ENCODE measurements at regions not wholly inside any gene's neighbourhood (a gene's known extent, or its start where the extent isn't known, plus 50 kb on each side); places are given as distances from the start of the nearest gene placed in this dataset.
"Not testable (repeated sequence)": the region's sequence is repeated elsewhere in the genome, so short reads cannot be mapped to it uniquely, and the experiment has no call there.

DNA sequence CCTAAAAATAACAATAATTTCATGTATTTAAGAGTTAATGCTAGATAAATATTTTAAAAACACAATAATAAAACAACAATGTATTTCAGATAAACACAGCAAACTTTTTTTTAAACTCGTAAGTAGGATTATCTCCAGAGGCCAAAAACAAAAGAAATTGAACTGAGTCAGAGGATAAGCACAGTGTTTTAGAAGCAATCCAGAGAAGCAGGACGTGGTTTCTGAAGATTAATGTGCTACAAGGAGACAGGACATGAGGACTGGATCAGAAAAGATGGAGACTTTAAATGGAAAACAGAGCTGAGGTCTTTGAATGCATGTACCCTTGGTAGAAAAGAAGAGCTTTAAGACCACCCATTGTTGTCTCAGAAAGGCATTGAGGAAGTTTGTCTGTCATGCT, 491.2 kb upstream of the TLE4 start:
- DNase-seq (ENCODE audit: low read depth), result peak; percentile 30

DNA sequence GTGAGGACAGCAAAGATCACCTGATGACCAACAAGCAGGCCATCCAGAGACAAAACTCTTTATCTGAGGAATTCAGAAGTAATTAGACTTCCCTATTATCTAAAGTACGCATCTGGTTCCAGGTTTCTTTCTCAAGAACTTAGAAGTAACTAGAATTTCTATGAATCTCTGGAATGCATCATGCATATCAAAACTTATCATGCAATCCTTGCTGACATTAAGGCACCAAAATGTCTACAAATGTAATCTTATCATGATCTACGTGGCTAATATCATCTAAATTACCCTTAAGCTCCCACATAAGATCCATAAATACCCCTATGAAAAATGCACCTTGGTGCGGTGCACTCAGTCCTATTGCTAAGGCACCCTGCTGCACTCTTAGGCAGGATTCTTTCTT, 488.1 kb upstream of the TLE4 start:
- no peak for DNase-seq (ENCODE audit: low read depth)

DNA sequence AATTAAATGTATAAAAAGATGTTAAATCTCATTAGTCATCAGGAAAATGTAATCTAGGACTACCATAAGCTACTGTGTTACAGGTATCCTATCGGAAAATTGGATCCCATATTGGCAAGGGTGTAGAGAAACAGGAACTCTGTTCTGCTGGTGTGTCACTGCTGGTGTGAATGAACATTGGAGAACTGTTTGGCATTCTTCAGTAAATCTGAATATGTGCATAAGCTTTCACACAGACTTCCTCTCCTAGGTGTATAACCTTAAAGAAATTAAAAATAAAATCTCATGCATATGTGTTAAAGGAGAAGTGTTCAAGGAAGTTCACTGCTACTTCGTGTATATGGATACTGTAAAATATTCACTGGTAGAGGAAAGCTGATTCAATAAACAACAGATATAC, 484.6 kb upstream of the TLE4 start:
- no peak for DNase-seq (ENCODE audit: low read depth)

DNA sequence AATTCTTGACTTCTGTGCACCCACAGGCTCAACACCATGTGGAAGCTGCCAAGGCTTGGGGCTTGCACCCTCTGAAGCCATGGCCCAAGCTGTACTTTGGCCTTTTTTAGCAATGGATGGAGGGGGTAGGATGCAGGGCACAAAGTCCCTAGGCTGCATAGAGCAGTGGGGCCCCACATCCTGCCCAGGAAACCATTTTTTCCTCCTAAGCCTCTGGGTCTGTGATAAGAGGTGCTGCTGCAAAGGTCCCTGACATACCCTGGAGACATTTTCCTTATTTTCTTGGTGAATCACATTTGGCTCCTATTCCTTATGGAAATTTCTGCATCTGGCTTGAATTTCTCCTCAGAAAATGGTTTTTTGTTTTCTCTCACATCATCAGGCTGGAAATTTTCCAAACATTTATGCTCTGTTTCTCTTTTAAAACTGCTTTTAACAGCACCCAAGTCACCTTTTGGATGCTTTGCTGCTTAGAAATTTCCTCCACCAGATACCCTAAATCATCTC, 482.7 kb upstream of the TLE4 start:
- DNase-seq (ENCODE audit: low read depth), result no peak

DNA sequence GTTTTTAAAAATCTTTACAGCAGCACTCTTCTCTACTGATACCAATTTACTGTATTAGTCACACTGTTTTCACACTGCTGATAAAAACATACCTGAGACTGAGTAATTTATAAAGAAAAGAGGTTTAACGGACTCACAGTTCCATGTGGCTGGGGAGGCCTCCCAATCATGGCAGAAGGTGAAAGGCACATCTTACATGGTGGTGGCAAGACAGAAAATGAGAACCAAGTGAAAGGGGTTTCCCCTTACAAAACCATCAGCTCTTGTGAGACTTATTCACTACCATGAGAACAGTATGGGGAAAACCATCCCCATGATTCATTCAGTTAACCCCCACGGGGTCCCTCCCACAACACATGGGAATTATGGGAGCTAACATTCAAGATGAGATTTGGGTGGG, 481.9 kb upstream of the TLE4 start:
- not testable (repeated sequence) for DNase-seq (ENCODE audit: low read depth)

DNA sequence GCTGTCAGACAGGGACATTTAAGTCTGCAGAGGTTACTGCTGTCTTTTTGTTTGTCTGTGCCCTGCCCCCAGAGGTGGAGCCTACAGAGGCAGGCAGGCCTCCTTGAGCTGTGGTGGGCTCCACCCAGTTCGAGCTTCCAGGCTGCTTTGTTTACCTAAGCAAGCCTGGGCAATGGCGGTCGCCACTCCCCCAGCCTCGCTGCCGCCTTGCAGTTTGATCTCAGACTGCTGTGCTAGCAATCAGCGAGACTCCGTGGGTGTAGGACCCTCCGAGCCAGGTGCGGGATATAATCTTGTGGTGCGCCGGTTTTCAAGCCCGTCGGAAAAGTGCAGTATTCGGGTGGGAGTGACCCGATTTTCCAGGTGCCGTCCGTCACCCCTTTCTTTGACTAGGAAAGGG, 468.5 kb upstream of the TLE4 start:
- DNase-seq (ENCODE audit: low read depth), result not testable (repeated sequence)

DNA sequence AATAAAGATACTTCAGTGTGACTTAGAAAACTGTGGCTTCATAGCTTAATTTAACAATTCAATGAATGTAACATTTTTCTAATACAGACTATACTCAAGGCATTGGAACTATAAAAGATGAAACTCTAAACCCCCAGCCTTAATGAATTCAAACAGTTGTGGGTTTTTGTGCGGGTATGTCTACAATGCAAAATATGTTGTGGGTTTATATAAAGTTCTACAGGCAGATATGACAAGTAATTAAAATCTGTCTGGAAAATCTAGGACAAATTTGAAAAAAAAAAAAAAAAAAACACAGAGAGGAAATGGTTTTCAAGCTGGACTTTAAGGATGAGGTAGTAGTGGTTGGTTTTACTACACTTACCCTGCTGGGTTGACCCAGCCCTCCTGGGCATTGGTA, 467.5 kb upstream of the TLE4 start:
- DNase-seq (ENCODE audit: low read depth), result no peak

DNA sequence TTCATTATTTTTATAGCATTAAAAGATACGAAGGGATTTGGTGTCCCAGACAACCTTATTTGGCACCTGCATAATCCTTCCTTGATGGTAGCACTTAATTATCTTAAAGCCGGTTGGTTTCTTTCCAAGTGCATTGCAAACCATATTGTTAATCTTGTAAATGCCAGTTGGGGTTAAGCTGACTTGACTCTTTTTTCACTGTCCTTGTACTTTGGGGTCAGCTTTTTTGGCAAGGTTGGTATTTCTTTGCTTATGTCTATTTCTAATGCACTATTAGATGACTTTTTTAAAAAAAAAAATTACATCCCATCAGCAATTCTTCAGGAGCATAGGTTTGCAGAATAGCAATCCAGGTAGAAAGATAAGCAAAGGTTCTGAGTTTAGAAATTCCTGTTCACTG, 466.8 kb upstream of the TLE4 start:
- no peak for DNase-seq (ENCODE audit: low read depth)

DNA sequence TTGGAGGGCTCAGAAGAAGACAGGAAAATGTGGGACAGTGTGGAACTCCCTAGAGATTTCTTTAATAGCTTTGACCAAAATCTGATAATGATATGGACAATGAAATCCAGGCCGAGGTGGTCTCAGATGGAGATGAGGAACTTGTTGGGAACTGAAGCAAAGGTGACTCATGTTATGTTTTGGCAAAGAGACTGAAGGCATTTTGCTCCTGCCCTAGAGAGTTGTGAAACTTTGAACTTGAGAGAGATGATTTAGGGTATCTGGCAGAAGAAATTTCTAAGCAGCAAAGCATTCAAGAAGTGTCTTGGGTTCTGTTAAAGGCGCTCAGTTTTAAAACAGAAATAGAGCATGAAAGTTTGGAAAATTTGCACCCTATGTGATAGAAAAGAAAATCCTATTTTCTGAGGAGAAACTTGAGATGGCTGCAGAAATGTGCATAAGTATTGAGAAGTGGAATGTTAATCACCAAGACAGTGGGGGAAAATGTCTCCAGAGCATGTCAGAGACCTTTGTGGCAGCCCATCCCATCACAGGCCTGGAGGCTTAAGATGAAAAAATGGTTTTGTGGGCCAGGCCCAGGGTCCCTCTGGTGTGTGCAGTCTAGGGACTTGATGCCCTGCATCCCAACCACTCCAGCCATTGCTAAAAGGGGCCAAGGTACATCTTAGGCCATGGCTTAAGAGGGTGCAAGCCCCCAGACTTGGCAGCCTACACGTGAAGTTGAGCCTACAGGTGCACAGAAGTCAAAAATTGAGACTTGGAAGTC, 463.7 kb upstream of the TLE4 start:
- DNase-seq (ENCODE audit: low read depth), result peak; percentile 38

DNA sequence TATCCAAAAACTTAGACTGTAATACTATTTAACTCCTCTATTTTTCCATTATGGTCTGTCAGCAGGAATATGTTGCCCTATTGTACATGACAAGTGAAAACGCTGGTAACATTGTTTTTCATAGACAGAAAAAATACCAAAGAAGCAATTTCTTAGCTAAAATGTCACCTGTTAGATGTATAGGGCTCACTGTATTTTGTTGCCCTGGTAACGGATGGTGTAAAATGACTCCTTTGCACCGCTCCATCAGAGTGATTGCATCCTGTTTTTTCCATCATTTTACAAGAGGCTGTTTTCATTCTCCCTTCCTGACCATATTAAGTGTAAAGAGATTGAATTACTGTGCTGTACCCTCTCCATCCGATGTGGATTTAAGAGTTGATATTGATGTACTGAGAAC, 460.1 kb upstream of the TLE4 start:
- no peak for DNase-seq (ENCODE audit: low read depth)

DNA sequence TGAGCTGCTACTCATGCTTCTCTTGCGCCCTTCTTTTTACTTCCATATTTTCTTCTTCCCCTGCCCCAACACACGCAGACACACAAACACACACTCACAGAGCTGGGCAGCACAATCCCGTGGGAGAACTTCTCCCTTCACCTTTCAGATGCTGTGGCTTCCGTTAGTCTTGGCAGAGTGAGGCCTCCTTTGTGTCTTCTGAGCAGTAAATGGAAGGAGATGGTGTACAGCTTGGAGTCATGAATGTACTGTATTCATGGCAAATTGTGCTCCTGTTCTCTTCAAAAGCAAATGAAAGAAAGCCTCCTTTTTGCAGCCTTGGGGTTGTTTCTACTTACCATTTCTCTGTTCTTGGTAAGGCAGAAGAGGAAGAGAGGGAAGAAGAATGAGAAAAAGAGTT, 456.6 kb upstream of the TLE4 start:
- DNase-seq (ENCODE audit: low read depth), result no peak

DNA sequence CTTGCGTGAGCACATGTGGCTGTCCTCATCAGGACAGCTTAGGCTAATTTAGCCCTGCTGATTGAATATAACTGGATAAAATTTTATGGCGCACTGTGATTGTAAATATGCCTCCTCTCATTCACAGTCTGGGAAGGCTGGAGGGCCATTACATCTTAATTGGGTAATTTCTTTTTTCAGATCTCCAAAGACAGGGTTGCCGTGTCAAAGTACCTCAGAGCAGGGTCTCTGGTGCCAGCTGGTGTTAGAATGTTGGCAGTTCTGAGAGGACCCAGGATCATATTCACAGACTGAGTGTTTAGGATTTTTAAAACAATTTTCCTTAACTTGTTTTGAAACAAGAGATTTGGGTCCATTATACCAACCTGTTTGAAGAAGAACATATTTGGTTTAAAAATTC, 455.7 kb upstream of the TLE4 start:
- no peak for DNase-seq (ENCODE audit: low read depth)

DNA sequence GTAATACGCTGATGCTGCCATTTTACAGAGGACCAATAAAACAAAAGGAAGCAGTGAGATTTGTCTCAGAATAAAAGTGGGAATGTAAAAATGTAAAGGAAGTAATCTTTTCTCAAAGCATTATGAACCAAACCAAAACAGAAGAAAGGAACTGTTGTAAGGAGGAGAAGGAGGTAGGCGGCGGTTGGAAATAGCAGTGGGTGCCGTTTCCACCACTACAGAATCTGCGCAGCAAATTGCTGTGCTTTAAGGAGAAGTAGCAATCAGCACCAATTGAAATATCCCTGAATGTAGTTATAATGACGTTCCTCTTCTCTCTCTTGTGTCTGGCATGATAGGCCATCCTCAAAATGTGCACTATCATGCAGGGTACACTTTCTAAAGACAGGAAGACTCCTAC, 455.1 kb upstream of the TLE4 start:
- no peak for DNase-seq (ENCODE audit: low read depth)

DNA sequence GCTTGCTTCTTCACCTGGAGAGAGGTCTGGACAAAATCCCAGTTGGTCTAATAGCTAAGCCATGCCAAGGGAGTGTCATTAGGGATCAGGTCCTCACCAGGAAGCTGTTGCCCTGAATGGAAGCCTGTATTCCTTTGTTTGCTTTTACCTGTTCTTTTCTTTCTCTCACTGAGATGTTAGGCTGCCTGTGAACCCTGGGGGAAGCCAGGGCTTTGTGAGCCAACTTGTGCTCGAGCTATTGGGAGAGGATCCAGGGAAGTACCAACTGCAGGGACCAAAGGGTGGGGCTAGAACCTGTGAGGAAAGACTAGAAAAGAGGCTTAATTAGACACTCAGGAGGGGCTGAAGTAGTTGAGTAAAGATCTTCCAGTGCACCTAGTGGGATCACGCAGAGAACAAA, 451.2 kb upstream of the TLE4 start:
- DNase-seq (ENCODE audit: low read depth), result peak; percentile 19

DNA sequence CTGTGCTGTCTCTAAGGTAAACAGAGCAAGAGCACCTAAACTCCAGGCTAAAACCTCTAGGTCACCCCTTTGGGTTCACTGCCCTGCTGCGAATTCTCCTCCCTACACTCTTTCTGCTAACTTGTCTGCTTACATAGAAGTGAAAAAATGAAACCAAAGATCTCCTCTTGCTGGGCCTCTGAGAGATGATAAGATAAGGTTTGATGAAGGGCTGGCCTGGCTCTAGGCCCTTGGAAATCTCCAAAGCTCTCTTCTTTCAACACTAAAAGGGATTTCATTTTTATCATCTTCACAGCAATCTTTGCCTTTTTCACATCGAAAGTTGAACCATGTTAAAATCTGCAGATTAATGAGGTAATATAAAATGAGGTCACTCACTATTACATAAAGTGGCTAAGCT, 450.8 kb upstream of the TLE4 start:
- DNase-seq (ENCODE audit: low read depth), result peak; percentile 79

DNA sequence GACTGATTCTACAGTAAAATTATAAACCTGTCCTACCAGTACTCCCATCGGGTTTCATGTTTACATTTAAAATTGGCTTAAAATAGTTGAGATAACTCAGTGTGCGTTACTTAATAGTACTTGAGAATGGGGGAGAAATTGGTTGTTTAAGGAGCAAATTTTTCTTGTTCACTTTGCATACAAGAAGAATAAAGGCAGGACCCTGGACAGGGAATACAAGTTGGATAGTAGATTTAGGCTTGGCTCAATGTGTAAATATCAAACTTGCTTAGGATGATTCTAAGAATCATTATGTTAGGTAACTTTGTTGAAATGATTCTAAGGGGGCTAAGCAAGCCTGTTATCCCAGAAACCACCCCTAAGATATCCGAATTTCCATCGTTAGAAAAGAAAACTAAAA, 448.4 kb upstream of the TLE4 start:
- peak; percentile 49 for DNase-seq (ENCODE audit: low read depth)

DNA sequence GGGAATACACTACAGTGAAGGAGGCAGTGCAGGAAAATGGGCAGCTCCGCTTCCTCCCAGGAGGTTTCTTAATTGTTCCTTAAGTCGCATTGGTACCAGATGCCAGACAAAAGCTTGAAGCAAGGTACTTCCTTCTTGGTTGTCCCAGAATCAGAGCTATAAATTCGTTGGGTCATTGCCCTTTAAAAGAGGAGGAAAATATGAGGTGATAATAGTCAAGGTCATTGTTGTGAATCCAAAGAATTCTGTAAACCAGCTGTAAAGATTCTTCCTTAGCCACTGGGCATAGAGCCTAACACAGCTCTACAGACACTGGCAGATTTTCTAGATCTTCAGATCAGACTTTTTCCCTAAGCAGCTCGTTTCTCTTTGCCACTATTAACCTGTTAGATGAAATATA, 444.1 kb upstream of the TLE4 start:
- no peak for DNase-seq (ENCODE audit: low read depth)

DNA sequence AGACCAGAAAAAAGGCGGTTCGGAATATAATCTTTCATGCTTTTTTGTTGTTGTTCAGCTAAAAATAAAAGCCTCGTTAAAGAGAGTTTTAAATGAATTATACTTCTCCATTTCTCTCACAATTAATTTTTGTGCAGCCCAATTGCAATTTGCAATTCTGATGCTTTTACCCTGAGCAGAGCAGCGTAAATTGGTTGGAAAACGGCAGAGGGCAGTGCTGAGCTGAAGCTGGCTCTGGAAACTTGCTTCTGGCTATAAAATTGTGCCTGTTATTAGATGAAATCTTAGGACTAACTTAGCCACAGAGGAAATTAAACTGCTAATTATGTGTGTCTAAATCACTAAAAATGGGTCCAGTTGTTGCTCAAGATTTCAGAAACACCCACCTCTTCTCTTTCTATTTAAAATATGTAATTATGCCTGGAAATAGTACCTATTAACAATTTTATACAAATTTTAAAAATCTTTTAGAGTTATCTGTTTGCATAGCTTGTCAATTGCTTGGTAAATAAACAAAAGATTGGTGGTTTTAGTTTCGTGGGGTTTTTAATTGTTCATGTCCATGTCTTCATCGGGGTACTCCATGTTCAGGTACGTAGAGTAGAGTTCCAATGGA, 441.8 kb upstream of the TLE4 start:
- DNase-seq (ENCODE audit: low read depth), result peak; percentile 52

DNA sequence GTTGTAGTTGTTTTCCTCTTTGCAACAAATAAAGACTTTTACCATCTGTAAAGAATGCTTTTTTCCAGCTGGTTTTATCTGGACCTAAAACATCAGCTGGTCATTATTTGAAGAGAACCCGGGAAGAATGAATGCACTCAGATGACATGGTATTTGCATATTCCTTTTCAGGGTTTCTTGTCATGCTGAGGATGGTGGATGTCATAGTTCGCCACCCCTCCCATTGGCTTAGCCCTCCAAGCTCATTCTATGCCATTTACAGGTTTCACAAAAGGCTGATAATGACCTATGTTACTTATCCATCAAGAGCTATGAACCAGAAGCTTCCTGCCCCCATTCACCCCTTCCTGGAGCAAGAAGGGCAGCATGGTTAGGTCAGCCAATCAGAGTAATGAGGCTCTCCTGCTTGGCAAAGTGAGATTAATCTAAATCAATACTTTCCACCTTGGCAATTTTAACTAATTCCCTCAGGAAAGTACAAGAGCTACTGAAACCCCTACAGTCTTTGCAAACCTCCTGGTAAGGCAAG, 440.5 kb upstream of the TLE4 start:
- no peak for DNase-seq (ENCODE audit: low read depth)

DNA sequence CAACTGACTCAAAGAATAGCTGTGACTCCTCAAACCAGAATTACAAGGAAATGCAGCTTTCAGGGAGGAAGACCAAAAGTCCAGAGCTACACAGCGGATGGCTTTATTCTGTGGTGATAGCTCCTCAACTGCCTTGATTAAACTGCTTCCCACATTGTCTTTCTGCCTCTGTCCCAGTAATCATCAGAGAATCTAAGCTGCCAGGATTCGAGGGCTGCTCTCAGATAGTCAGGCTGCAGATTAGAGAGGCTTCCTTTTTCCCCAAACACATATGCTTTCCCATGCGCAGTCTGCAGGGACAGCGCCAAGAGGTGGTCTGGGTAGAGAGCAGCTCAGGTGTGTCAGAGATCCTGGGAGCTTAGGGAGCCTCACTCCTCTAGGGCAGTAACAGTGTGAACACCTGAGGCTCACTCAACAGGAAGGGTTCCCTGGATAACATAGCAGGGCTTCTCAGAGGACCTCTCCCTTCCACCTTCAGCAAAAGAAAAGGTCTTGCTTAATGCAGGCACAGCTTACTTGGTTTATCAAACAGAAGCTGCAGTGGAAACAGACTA, 439.9 kb upstream of the TLE4 start:
- no peak for DNase-seq (ENCODE audit: low read depth)

DNA sequence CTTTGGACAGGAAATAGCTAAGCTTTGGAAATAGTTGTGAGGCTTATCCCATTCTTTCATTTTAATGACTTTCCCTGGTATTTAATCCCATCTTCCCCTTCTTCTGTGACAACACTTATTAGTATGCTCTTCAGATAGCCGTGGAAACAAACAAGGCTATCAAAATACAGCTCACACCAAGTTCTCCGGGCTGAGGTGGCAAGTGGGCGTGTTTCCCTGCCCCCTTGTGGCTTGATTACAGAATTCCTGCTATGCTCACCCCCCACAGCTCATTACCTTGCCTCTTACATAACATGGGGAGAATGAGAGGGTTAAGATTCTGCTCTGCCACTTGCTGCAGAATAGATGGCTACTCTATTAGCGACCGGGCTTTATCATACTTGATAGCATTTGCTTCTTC, 437.1 kb upstream of the TLE4 start:
- DNase-seq (ENCODE audit: low read depth), result peak; percentile 37

DNA sequence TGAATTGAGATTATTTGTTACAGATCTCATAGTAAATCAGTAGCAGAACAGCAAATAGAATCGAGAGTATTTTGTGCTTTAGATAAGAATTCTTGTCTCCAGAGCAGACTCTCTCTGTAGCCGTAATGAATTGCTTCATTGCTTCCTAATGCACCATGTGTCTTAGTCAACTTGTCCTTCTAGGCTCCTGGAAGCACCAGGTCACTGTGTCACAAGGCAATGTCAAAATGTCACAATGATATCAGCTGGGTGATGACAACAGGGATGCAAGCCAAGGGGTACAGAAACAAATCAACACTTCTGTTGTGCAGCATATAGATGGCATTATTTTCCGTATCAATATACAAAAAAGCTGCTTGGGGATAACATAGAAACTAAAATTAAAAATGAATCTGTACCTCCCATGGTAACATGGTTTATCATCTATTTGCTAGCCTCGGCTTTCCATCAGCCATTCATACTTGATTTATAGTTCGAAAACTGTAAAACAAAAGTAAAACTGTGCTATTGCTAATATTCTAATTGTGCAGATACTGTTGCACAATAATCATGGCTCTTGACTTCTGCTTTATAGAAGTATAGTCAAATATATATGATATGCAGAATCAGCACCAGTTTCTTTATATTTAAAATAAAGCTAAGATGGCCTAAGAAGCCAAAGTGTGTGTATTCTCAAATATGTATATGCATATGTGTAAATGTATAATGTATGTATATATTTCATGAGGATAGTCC, 435.9 kb upstream of the TLE4 start:
- no peak for DNase-seq (ENCODE audit: low read depth)

DNA sequence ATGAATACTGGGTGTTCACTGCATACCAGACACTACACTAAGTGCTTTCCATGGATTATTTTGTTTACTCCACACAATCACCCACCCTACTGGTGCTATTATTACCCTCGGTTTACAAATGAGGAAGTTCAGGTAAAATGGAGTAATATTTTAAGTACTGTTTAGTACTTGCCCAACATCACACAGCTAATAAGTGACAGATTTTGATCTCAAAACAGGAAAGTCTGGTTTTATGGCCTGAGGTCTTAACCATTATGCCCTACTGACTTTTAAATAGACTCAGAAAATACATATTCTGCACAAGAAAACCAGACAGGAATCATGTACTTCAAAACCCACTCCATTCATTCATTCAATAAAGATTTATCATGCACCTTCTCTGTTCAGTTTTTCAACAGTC, 431.0 kb upstream of the TLE4 start:
- no peak for DNase-seq (ENCODE audit: low read depth)

Measured in amniotic epithelial cell (primary cell).